Brain microvascular endothelial cell (primary cell): ENCODE measurements at regions not wholly inside any gene's neighbourhood (a gene's known extent, or its start where the extent isn't known, plus 50 kb on each side); places are given as distances from the start of the nearest gene placed in this dataset.

Experiments
- DNase-seq: peaks from one replicate; pipeline ENCODE4 v3.0.0-alpha.2; 2020
- H3K27ac ChIP-seq: fragments of 250-450 bp; sonication (Bioruptor Pico); 2 replicates; pipeline ENCODE4 v1.5.1; 2020; ENCODE audit warnings: mild to moderate bottlenecking, moderate library complexity
- H3K27me3 ChIP-seq: fragments of 250-450 bp; sonication (Bioruptor Pico); replicated peaks from 2 replicates; pipeline ENCODE4 v1.5.1; 2020; ENCODE audit warnings: mild to moderate bottlenecking
- H3K36me3 ChIP-seq: fragments of 250-450 bp; sonication (Bioruptor Pico); replicated peaks from 2 replicates; pipeline ENCODE4 v1.5.1; 2020; ENCODE audit warnings: mild to moderate bottlenecking
- H3K4me3 ChIP-seq: 2 replicates; pipeline ENCODE4 v1.5.1; 2011; ENCODE audit warnings: low read depth, mild to moderate bottlenecking, control low read depth, low read length, moderate library complexity
- CTCF ChIP-seq: IDR thresholded peaks from 2 replicates; pipeline ENCODE4 v1.5.1; 2011; ENCODE audit warnings: low read depth, mild to moderate bottlenecking, moderate library complexity, low read length, control low read depth, inconsistent platforms; ENCODE audit errors: missing control alignments
- in situ Hi-C: cut with HindIII; loops from 2 replicates; pipeline ENCODE4 v1.10.0; 2017; ENCODE audit warnings: low sequenced_read_pairs, low pct_ligation_motif_present

GRCh38 chr7:41164440-41164839 lies 538.5 kb downstream of the INHBA start:
- H3K4me3 ChIP-seq: no peak overlapping the region
- H3K27me3 ChIP-seq: no peaks in the 10 kb centered on the region
- no peak for DNase-seq
- H3K27ac ChIP-seq: no peak overlapping the region
- H3K36me3 ChIP-seq: no peaks in the 10 kb centered on the region
- no peak for TF ChIP-seq CTCF
- in situ Hi-C loops: no loop called here

- no peaks in the 10 kb centered on the region for H3K36me3 ChIP-seq
- H3K27ac ChIP-seq: no peak overlapping the region
- H3K27me3 ChIP-seq: no peaks in the 10 kb centered on the region
- H3K4me3 ChIP-seq: no peak overlapping the region
- TF ChIP-seq CTCF: no peak
- no peak for DNase-seq
- in situ Hi-C loops: no loop called here
Observed at GRCh38 chr7:41163991-41164390, 538.9 kb downstream of the INHBA start.

- Histone ChIP-seq H3K4me3 (no peak overlapping the region), H3K27ac (no peak overlapping the region), H3K36me3 (no peaks in the 10 kb centered on the region), H3K27me3 (no peaks in the 10 kb centered on the region)
- DNase-seq: no peak
- no peak for TF ChIP-seq CTCF
- in situ Hi-C loops: no loop called here
Observed at GRCh38 chr7:41162612-41163011, 540.3 kb downstream of the INHBA start.

GRCh38 chr7:41161041-41161587 lies 541.8 kb downstream of the INHBA start:
- DNase-seq: no peak
- TF ChIP-seq CTCF: no peak
- Histone ChIP-seq H3K27ac (no peak overlapping the region), H3K4me3 (no peak overlapping the region), H3K27me3 (no peaks in the 10 kb centered on the region), H3K36me3 (no peaks in the 10 kb centered on the region)
- in situ Hi-C loops: no loop called here

GRCh38 chr7:41156268-41156667 lies 546.6 kb downstream of the INHBA start:
- H3K4me3 ChIP-seq: no peak overlapping the region
- H3K27me3 ChIP-seq: no peaks in the 10 kb centered on the region
- no peak for TF ChIP-seq CTCF
- in situ Hi-C loops: no loop called here
- no peak for DNase-seq
- H3K36me3 ChIP-seq: no peaks in the 10 kb centered on the region
- no peak overlapping the region for H3K27ac ChIP-seq

- no peaks in the 10 kb centered on the region for H3K36me3 ChIP-seq
- no peak for DNase-seq
- TF ChIP-seq CTCF: no peak
- no peaks in the 10 kb centered on the region for H3K27me3 ChIP-seq
- no peak overlapping the region for H3K4me3 ChIP-seq
- in situ Hi-C loops: no loop called here
- no peak overlapping the region for H3K27ac ChIP-seq
Observed at GRCh38 chr7:41153268-41153667, 549.6 kb downstream of the INHBA start.
